ENCODE measurements at regions not wholly inside any gene's neighbourhood (a gene's known extent, or its start where the extent isn't known, plus 50 kb on each side); places are given as distances from the start of the nearest gene placed in this dataset.

DNA sequence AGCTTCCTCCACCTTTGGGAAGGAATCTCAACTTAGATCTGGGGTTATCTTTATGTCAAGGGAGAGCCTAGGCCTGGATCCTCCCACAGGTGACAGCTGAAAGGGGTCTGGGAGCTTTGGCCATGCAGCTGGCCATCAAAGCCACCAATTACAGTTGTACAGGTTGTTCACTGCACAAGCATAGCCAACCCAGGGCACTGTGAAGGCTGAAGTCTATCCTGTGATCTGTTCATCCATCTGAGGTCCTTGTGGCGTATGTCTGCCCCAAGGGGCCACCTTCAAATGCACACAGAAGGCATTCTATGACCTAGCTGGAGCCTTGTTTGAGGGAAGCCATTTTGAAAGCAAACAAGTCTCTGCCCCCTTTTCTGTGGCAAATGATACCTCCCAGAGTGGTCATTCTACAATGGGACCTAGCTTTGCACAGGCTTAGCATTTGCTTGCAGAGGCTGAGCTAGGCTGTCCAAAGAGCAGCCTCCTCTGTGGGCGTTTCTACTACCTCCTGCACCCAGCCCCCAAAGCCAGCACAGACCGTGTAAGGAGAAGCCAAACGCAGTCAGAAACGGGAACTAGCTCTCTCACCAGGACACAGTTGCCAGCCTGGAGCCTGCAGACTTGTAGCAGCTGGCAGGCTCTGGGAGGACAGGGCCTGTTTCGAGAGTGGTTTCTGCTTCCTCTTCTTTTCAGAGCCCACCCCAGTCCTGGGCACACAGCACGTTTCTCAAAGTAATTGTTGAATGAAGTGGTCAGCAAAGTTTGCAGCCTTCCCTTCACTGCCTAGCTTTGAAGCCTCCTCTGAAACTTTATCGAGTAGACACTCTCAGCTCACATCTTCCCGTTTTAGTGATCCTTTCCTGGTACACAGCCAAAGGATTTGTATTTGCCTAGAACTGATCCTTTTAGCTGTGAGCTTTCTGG, 157.3 kb upstream of the SMAD3 start:
- TF ChIP-seq SP1 (IDR thresholded peaks at IDR 0.05) (no peak), ARNT (IDR thresholded peaks at IDR 0.05) (no peak), PKNOX1 (IDR thresholded peaks at IDR 0.05) (no peak), LEF1 (IDR thresholded peaks at IDR 0.05; ENCODE audit: borderline replicate concordance) (no peak), NFRKB (IDR thresholded peaks at IDR 0.05) (no peak), ZNF384 (IDR thresholded peaks at IDR 0.05) (no peak), FOXA1 (IDR thresholded peaks at IDR 0.05) (no peak), TARDBP (IDR thresholded peaks at IDR 0.05) (no peak), ELF4 (IDR thresholded peaks at IDR 0.05) (no peak), CTBP1 (IDR thresholded peaks at IDR 0.05; ENCODE audit: borderline replicate concordance) (no peak), BHLHE40 (IDR thresholded peaks at IDR 0.05; ENCODE audit: borderline replicate concordance) (no peak), HDGF (IDR thresholded peaks at IDR 0.05; ENCODE audit: borderline replicate concordance) (no peak), FOXM1 (IDR thresholded peaks at IDR 0.05; ENCODE audit: borderline replicate concordance) (no peak), SUZ12 (IDR thresholded peaks at IDR 0.05) (no peak), L3MBTL2 (conservative IDR thresholded peaks at IDR 0.05) (no peak), FOXK2 (IDR thresholded peaks at IDR 0.05) (no peak)
- ChIA-PET CTCF (interaction anchor here (0.6 to 0.7 kb wide), 2 partner anchors 38 to 373 kb away, joined by 3 read pairs; no protein-coding TSS in a partner anchor), POLR2A (interaction anchor here (1.2 kb wide), 1 partner anchor 12 kb away, joined by 3 read pairs; no protein-coding TSS in a partner anchor)
- no peak for DNase-seq (ENCODE audit: extremely low spot score)

DNA sequence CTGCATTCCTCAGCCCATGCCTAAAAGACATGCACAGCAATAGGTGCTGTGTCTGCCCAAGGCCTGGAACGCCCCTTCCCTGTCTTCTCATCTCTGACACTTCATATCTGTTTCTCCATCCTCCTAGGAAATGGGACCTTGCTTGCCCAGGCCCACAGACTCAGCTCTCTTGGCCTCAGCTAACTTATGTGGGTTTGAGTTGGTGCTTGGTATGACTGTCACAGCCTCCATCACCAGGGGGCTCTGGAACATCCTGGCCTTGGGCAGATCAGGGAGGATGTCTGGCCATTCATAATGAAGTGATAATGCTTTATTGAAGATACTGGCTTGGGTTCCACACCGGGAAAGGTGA, 156.7 kb upstream of the SMAD3 start:
- ChIA-PET POLR2A (interaction anchor here (1.2 kb wide), 1 partner anchor 12 kb away, joined by 3 read pairs; no protein-coding TSS in a partner anchor), CTCF (interaction anchor here (0.6 to 0.7 kb wide), 2 partner anchors 37 to 374 kb away, joined by 3 read pairs; no protein-coding TSS in a partner anchor)
- no peak for TF ChIP-seq FOXM1 (IDR thresholded peaks at IDR 0.05; ENCODE audit: borderline replicate concordance)
- TF ChIP-seq ELF4 (IDR thresholded peaks at IDR 0.05) = no peak
- no peak for TF ChIP-seq ARNT (IDR thresholded peaks at IDR 0.05)
- no peak for TF ChIP-seq SP1 (IDR thresholded peaks at IDR 0.05)
- TF ChIP-seq PKNOX1 (IDR thresholded peaks at IDR 0.05) = no peak
- TF ChIP-seq FOXK2 (IDR thresholded peaks at IDR 0.05) = no peak
- TF ChIP-seq SUZ12 (IDR thresholded peaks at IDR 0.05) = no peak
- no peak for TF ChIP-seq TARDBP (IDR thresholded peaks at IDR 0.05)
- TF ChIP-seq HDGF (IDR thresholded peaks at IDR 0.05; ENCODE audit: borderline replicate concordance) = no peak
- TF ChIP-seq NFRKB (IDR thresholded peaks at IDR 0.05) = no peak
- TF ChIP-seq LEF1 (IDR thresholded peaks at IDR 0.05; ENCODE audit: borderline replicate concordance) = no peak
- TF ChIP-seq CTBP1 (IDR thresholded peaks at IDR 0.05; ENCODE audit: borderline replicate concordance) = no peak
- TF ChIP-seq BHLHE40 (IDR thresholded peaks at IDR 0.05; ENCODE audit: borderline replicate concordance) = no peak
- no peak for TF ChIP-seq L3MBTL2 (conservative IDR thresholded peaks at IDR 0.05)
- TF ChIP-seq ZNF384 (IDR thresholded peaks at IDR 0.05) = no peak
- TF ChIP-seq FOXA1 (IDR thresholded peaks at IDR 0.05) = no peak
- no peak for DNase-seq (ENCODE audit: extremely low spot score)

DNA sequence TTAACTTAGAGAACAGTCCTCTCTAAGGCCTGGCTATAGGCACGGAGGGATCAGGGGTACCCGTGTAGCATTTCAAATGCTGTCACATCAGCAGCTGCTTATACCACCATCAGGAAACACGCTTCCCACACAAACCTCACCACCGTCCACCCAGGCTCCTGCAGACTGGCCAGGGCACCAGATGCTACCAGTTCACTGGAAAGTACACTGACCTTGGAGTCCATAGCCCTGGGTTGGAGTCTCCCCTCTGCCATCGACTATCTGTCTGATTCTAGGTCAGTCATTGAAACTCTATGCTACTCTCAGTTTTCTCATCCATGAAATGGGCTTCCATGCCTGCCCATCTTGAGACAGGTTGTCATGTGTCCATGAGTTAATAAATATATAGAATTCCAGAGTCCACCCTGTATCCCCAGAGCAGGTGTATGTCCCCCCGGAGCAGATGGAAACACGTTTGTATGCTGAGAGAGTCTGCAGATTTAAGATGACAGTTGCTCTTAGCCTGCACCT, 156.0 kb upstream of the SMAD3 start:
- POLR2A ChIA-PET = no interaction called here
- CTCF ChIA-PET = interaction anchor here (1.4 kb wide), 1 partner anchor 10 kb away, joined by 4 read pairs; no protein-coding TSS in a partner anchor
- DNase-seq (ENCODE audit: extremely low spot score) = no peak
- TF ChIP-seq ARNT (IDR thresholded peaks at IDR 0.05) (no peak), FOXA1 (IDR thresholded peaks at IDR 0.05) (no peak), SP1 (IDR thresholded peaks at IDR 0.05) (no peak), HDGF (IDR thresholded peaks at IDR 0.05; ENCODE audit: borderline replicate concordance) (no peak), FOXM1 (IDR thresholded peaks at IDR 0.05; ENCODE audit: borderline replicate concordance) (no peak), SUZ12 (IDR thresholded peaks at IDR 0.05) (no peak), BHLHE40 (IDR thresholded peaks at IDR 0.05; ENCODE audit: borderline replicate concordance) (no peak), ELF4 (IDR thresholded peaks at IDR 0.05) (no peak), CTBP1 (IDR thresholded peaks at IDR 0.05; ENCODE audit: borderline replicate concordance) (no peak), LEF1 (IDR thresholded peaks at IDR 0.05; ENCODE audit: borderline replicate concordance) (no peak), TARDBP (IDR thresholded peaks at IDR 0.05) (no peak), L3MBTL2 (conservative IDR thresholded peaks at IDR 0.05) (no peak), ZNF384 (IDR thresholded peaks at IDR 0.05) (no peak), PKNOX1 (IDR thresholded peaks at IDR 0.05) (no peak), FOXK2 (IDR thresholded peaks at IDR 0.05) (no peak), NFRKB (IDR thresholded peaks at IDR 0.05) (no peak)

DNA sequence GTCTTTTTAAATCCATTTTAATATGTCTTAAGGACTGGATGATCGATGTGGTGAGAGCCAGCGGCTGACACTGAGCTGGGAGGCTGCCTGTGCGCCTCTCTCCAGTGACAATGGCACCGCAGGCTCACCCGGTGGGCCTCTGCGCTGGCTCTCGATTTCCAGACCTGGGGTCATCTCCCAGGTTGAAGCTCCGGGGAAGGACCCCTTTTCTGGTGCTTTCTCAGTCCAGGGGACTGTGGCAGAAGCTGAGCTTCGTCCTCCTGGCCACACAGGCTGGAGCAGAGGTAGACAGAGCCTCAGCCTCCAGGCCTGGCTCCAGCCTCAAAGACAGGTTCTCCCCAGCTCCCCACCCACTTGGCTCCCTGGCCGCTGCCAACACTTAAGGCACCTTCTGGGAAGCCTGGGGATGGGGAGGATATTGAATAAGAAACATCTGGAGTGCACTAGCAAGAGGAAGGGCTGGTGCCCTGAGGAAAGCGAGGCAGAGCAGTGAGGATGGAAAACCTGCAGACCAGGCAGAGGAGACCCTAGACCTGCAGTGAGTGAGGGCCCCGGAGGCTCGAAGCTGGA, 154.2 kb upstream of the SMAD3 start:
- TF ChIP-seq ARNT (IDR thresholded peaks at IDR 0.05) (no peak), SUZ12 (IDR thresholded peaks at IDR 0.05) (no peak), SP1 (IDR thresholded peaks at IDR 0.05) (no peak), L3MBTL2 (conservative IDR thresholded peaks at IDR 0.05) (no peak), HDGF (IDR thresholded peaks at IDR 0.05; ENCODE audit: borderline replicate concordance) (no peak), ZNF384 (IDR thresholded peaks at IDR 0.05) (no peak), TARDBP (IDR thresholded peaks at IDR 0.05) (no peak)
- POLR2A ChIA-PET = no interaction called here
- CTCF ChIA-PET = interaction anchor here (1.1 to 1.4 kb wide), 4 partner anchors 8 to 315 kb away, joined by 3 to 6 read pairs (median 4); no protein-coding TSS in a partner anchor
- DNase-seq (ENCODE audit: extremely low spot score) = no peak

DNA sequence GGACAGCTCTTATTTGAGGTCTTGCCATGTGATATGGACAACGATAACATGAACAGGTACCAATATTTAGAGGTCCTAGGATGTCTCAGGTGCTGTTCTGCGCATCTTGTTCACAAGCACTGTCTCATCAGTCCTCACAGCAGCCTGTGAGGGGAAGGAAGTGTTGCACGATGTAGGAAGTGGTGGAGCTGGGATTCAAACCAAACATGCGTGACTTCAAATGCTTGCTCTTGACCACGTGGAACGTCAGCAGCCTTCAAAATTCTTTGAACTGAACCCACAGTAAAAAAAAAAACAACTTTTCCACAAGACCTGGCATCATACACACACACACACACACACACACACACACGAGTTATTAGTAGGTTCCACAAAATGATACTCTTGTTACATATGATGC, 153.4 kb upstream of the SMAD3 start:
- CTCF ChIA-PET = interaction anchor here (0.9 to 1.3 kb wide), 4 partner anchors 9 to 316 kb away, joined by 3 to 6 read pairs (median 4); no protein-coding TSS in a partner anchor

More for the DNA sequence above, 153.4 kb upstream of the SMAD3 start:
- DNase-seq (ENCODE audit: extremely low spot score) = no peak
- POLR2A ChIA-PET = no interaction called here
- TF ChIP-seq FOXM1 (IDR thresholded peaks at IDR 0.05; ENCODE audit: borderline replicate concordance) (no peak), SP1 (IDR thresholded peaks at IDR 0.05) (no peak), CTBP1 (IDR thresholded peaks at IDR 0.05; ENCODE audit: borderline replicate concordance) (no peak), ELF4 (IDR thresholded peaks at IDR 0.05) (no peak), NFRKB (IDR thresholded peaks at IDR 0.05) (no peak), SUZ12 (IDR thresholded peaks at IDR 0.05) (no peak), TARDBP (IDR thresholded peaks at IDR 0.05) (no peak), FOXK2 (IDR thresholded peaks at IDR 0.05) (no peak), BHLHE40 (IDR thresholded peaks at IDR 0.05; ENCODE audit: borderline replicate concordance) (no peak), PKNOX1 (IDR thresholded peaks at IDR 0.05) (no peak), HDGF (IDR thresholded peaks at IDR 0.05; ENCODE audit: borderline replicate concordance) (no peak), L3MBTL2 (conservative IDR thresholded peaks at IDR 0.05) (no peak), LEF1 (IDR thresholded peaks at IDR 0.05; ENCODE audit: borderline replicate concordance) (no peak), ZNF384 (IDR thresholded peaks at IDR 0.05) (no peak), ARNT (IDR thresholded peaks at IDR 0.05) (no peak), FOXA1 (IDR thresholded peaks at IDR 0.05) (no peak)
